Right atrium auricular region (tissue), 2 donors: ENCODE measurements at regions not wholly inside any gene's neighbourhood (a gene's known extent, or its start where the extent isn't known, plus 50 kb on each side); places are given as distances from the start of the nearest gene placed in this dataset.

Experiments
- DNase-seq: peaks from one replicate; pipeline ENCODE4 v3.0.0-alpha.2; 2019; ENCODE audit warnings: low spot score
- H3K27ac ChIP-seq, 2 donors: fragments of 200-600 bp; sonication (generic); 1 replicate in 1 of 2; 2 replicates in 1 of 2; pipeline ENCODE4 v1.5.1; 2016 to 2019
- H3K27me3 ChIP-seq, 2 donors: fragments of 200-600 bp; sonication (generic); one replicate each; pipeline versions ENCODE4 v1.5.1 to v1.6.0; 2017 to 2019
- H3K36me3 ChIP-seq: fragments of 200-600 bp; sonication (generic); one replicate; pipeline ENCODE4 v1.5.1; 2016
- H3K4me1 ChIP-seq, 2 donors: fragments of 200-600 bp; sonication (generic); one replicate each; pipeline versions ENCODE4 v1.5.1 to v1.6.0; 2017 to 2019
- H3K4me3 ChIP-seq, 2 donors: fragments of 200-600 bp; sonication (generic); 1 replicate in 1 of 2; 2 replicates in 1 of 2; pipeline ENCODE4 v1.5.1; 2017 to 2019; ENCODE audit warnings: mild to moderate bottlenecking in 1 of 2, moderate library complexity in 1 of 2
- H3K9me3 ChIP-seq, 2 donors: fragments of 200-600 bp; sonication (generic); one replicate each; pipeline ENCODE4 v1.5.1; 2019
- TF ChIP-seq, protein P1 (sequence below), 2 donors: fragments of 200-600 bp; sonication (generic); IDR thresholded peaks; one replicate each; pipeline ENCODE4 v1.5.1; 2019; ENCODE audit warnings: antibody characterized with exemption in 2 of 2

DNA sequence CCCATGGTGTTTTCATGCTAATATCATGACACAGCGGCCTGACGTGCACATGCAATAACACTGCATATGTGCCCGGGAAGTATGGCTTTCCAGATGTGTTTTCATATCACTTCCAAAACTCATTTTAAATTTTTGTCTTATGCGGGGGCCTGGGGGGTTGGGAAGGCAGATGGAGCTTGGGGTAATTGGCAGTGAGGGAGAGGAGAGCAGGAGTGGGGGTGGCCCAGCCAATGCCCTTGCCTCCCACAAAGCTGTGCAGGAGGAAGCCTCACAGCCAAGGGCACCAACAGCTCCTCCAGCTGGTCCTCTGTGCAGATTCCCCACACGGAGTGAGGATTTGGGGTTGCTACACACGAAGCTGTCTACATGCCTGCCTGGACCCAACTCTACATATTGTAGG lies 805.2 kb downstream of the GALR1 start:
- Histone ChIP-seq H3K36me3 (no peaks in the 10 kb centered on the region), H3K4me1 (no peaks in the 10 kb centered on the region), H3K4me3 (no peak overlapping the region), H3K27ac (no peak overlapping the region), H3K9me3 (no peaks in the 10 kb centered on the region), H3K27me3 (no peaks in the 10 kb centered on the region)
- no peak for DNase-seq
- TF ChIP-seq, protein P1, sequence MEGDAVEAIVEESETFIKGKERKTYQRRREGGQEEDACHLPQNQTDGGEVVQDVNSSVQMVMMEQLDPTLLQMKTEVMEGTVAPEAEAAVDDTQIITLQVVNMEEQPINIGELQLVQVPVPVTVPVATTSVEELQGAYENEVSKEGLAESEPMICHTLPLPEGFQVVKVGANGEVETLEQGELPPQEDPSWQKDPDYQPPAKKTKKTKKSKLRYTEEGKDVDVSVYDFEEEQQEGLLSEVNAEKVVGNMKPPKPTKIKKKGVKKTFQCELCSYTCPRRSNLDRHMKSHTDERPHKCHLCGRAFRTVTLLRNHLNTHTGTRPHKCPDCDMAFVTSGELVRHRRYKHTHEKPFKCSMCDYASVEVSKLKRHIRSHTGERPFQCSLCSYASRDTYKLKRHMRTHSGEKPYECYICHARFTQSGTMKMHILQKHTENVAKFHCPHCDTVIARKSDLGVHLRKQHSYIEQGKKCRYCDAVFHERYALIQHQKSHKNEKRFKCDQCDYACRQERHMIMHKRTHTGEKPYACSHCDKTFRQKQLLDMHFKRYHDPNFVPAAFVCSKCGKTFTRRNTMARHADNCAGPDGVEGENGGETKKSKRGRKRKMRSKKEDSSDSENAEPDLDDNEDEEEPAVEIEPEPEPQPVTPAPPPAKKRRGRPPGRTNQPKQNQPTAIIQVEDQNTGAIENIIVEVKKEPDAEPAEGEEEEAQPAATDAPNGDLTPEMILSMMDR (IDR thresholded peaks at IDR 0.05), result no peak

DNA sequence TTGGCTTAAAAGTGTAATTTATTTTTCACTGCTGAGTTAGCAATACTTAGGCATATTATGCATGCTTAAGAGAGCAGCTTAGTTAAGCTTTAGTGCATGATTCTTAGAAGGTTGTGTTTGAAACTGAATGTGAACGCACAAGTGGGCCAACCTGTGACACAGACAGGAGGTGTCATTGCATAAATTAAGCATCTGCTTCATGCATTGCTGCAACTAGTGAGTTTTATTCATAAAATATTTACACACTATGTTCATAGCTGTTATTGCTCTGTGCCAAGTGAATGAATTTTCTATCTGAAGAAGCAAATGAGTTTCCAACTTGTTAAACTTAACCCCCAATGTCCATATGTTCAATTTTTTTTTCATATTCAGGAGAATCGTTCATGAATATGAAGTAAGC lies 806.4 kb downstream of the GALR1 start:
- no peak for DNase-seq
- H3K9me3 ChIP-seq, result no peaks in the 10 kb centered on the region
- H3K27me3 ChIP-seq, result no peaks in the 10 kb centered on the region
- no peak overlapping the region for H3K4me3 ChIP-seq
- no peaks in the 10 kb centered on the region for H3K4me1 ChIP-seq
- no peak overlapping the region for H3K27ac ChIP-seq
- TF ChIP-seq, protein P1 (IDR thresholded peaks at IDR 0.05), result no peak
- no peaks in the 10 kb centered on the region for H3K36me3 ChIP-seq

DNA sequence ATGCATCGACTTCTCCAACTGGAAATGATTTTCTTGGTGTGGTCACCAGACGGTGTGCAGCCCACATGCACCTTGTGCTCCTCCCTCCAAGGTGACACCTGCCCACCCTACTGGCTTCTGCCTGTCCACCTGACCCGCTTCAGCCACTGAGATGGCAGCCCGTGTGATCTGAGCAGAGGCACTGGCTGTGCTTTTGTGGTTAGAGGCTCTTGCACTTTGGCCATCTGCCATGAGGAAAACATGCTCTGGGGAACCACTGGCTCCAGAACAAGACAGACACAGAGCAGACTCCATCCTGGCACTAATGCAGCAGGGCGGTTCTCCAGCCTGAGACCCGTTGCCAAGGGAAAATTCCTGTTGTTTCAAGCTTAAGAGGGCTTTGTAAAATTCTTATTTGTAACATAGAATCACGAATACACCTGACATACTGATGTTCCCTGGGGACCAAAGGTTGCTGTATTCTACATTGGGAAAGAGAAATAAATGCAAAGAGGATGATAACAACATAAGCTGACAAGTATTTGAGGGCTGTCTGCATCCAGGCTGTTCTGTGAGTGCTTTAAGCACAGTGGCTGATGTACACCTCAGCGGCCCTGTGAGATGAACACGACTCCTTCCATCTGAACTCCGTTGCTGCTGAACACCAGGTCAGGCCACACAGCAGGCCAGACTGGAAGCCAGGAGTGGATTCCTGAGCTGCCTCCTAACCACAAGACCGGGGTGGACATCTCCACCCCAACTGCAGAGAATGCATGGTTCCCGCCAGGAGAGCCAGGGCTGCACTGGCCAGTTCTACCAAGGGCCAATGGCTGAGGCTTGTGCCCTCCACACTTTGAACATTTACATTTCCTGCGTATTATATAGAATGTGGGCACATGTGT lies 820.4 kb downstream of the GALR1 start:
- no peaks in the 10 kb centered on the region for H3K27me3 ChIP-seq
- DNase-seq, result no peak
- TF ChIP-seq, protein P1 (IDR thresholded peaks at IDR 0.05), result no peak
- H3K4me3 ChIP-seq, result no peak overlapping the region
- no peaks in the 10 kb centered on the region for H3K4me1 ChIP-seq
- no peaks in the 10 kb centered on the region for H3K36me3 ChIP-seq
- H3K27ac ChIP-seq, result no peak overlapping the region
- H3K9me3 ChIP-seq, result no peaks in the 10 kb centered on the region

DNA sequence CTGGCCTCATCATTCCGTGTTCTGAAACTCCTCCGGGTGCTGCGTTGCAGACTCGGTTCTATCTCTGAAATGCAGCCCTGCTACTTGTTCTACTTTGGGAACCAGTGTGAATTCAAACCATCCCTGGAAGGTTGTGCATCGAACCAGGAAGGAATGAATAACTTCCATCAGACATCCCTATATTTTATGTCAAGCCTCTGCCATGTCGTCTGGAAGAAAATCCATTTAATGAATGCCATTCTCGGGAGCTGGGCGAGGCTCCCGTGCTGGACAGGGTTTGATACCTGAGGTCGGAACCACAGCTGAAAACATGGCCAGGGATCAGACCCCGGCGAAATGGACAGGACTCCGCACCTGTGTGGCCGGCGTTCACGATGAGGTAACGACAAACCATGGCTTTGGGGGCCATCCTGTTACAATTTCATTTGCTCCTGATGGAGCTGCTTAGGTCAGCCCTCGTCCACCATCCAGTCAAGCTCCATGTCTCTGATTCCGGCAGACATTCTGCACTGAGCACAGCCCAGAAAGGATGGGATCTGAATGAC lies 821.6 kb downstream of the GALR1 start:
- TF ChIP-seq, protein P1 (IDR thresholded peaks at IDR 0.05), result no peak
- Histone ChIP-seq H3K27ac (no peak overlapping the region), H3K27me3 (no peaks in the 10 kb centered on the region), H3K4me3 (no peak overlapping the region), H3K4me1 (no peaks in the 10 kb centered on the region), H3K36me3 (no peaks in the 10 kb centered on the region), H3K9me3 (no peaks in the 10 kb centered on the region)
- DNase-seq, result no peak

DNA sequence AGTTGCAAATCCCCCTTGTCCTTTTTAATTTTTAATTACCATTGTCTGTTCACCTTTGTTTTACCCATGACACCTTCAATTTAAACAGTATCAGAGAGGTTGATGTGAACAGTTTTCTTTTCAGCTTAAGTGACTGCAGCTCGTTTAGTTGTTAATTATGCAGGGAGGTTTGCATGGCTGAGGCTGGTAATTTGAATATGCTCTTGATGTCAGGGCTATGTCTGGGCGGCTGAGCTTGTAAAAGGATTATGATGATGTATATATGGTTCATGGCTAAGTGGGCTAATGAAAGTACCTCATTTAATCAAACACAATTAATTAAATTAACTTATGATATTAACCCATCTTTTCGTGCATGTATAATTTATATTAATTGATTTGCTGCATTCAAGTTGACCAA lies 822.1 kb downstream of the GALR1 start:
- DNase-seq, result no peak
- TF ChIP-seq, protein P1 (IDR thresholded peaks at IDR 0.05), result no peak
- H3K4me1 ChIP-seq, result no peaks in the 10 kb centered on the region
- H3K36me3 ChIP-seq, result no peaks in the 10 kb centered on the region
- H3K27me3 ChIP-seq, result no peaks in the 10 kb centered on the region
- H3K4me3 ChIP-seq, result no peak overlapping the region
- H3K27ac ChIP-seq, result no peak overlapping the region
- no peaks in the 10 kb centered on the region for H3K9me3 ChIP-seq
